ENCODE measurements at regions not wholly inside any gene's neighbourhood (a gene's known extent, or its start where the extent isn't known, plus 50 kb on each side); places are given as distances from the start of the nearest gene placed in this dataset.
"Not testable (repeated sequence)": the region's sequence is repeated elsewhere in the genome, so short reads cannot be mapped to it uniquely, and the experiment has no call there.

- DNase-seq: no peak
These were observed 411.2 kb upstream of the HS3ST1 start for GRCh38 chr4:11839889-11840288.

GRCh38 chr4:11831739-11832138, 403.0 kb upstream of the HS3ST1 start:
- DNase-seq: no peak

- DNase-seq: no peak
These were observed 395.9 kb upstream of the HS3ST1 start for GRCh38 chr4:11824566-11824965.

- no peak for DNase-seq
These were observed 393.2 kb upstream of the HS3ST1 start for GRCh38 chr4:11821772-11822430.

GRCh38 chr4:11817088-11817487, 388.4 kb upstream of the HS3ST1 start:
- no peak for DNase-seq

GRCh38 chr4:11814758-11815157, 386.1 kb upstream of the HS3ST1 start:
- no peak for DNase-seq

- no peak for DNase-seq
These were observed 385.3 kb upstream of the HS3ST1 start for GRCh38 chr4:11813951-11814446.

- DNase-seq: not testable (repeated sequence)
These were observed 382.8 kb upstream of the HS3ST1 start for GRCh38 chr4:11811521-11811920.

GRCh38 chr4:11805842-11806241, 377.1 kb upstream of the HS3ST1 start:
- DNase-seq: no peak

GRCh38 chr4:11801466-11802446, 373.1 kb upstream of the HS3ST1 start:
- no peak for DNase-seq

- no peak for DNase-seq
These were observed 370.5 kb upstream of the HS3ST1 start for GRCh38 chr4:11799196-11799595.

- DNase-seq: no peak
These were observed 363.1 kb upstream of the HS3ST1 start for GRCh38 chr4:11791797-11792196.

- DNase-seq: no peak
These were observed 361.5 kb upstream of the HS3ST1 start for GRCh38 chr4:11790230-11790629.

GRCh38 chr4:11783588-11783987, 354.9 kb upstream of the HS3ST1 start:
- no peak for DNase-seq

GRCh38 chr4:11782859-11783258, 354.2 kb upstream of the HS3ST1 start:
- DNase-seq: no peak

- DNase-seq: no peak
These were observed 348.8 kb upstream of the HS3ST1 start for GRCh38 chr4:11777447-11777846.

- DNase-seq: no peak
These were observed 345.7 kb upstream of the HS3ST1 start for GRCh38 chr4:11774346-11774745.

- DNase-seq: peak; percentile 14
These were observed 345.1 kb upstream of the HS3ST1 start for GRCh38 chr4:11773798-11774197.

GRCh38 chr4:11769434-11769833, 340.7 kb upstream of the HS3ST1 start:
- no peak for DNase-seq

- DNase-seq: no peak
These were observed 339.7 kb upstream of the HS3ST1 start for GRCh38 chr4:11768251-11768972.

- DNase-seq: no peak
These were observed 337.3 kb upstream of the HS3ST1 start for GRCh38 chr4:11765849-11766453.

GRCh38 chr4:11748164-11748872, 319.6 kb upstream of the HS3ST1 start:
- no peak for DNase-seq

Measured in occipital lobe (tissue), 1 donor.